ENCODE measurements at regions not wholly inside any gene's neighbourhood (a gene's known extent, or its start where the extent isn't known, plus 50 kb on each side); places are given as distances from the start of the nearest gene placed in this dataset.
"Not testable (repeated sequence)": the region's sequence is repeated elsewhere in the genome, so short reads cannot be mapped to it uniquely, and the experiment has no call there.

GRCh38 chr1:197829011-197829410, 53.7 kb upstream of the DENND1B start:
- TF ChIP-seq CTCF (IDR thresholded peaks at IDR 0.05; ENCODE audit: control extremely low read depth in 1 of 3, insufficient read depth in 1 of 3, low read depth in 1 of 3, low read length in 3 of 3); ATF3 (IDR thresholded peaks at IDR 0.05; ENCODE audit: insufficient read depth, low read depth, low read length); POLR2A (IDR thresholded peaks at IDR 0.05; ENCODE audit: control extremely low read depth in 1 of 2, low read depth in 2 of 2, low read length in 2 of 2); TCF12 (IDR thresholded peaks at IDR 0.05; ENCODE audit: low read depth, low read length); TEAD4 (IDR thresholded peaks at IDR 0.05; ENCODE audit: low read depth, low read length); YY1 (IDR thresholded peaks at IDR 0.05; ENCODE audit: low read depth, low read length); CHD2 (IDR thresholded peaks at IDR 0.05; ENCODE audit: low read length); GTF2F1 (IDR thresholded peaks at IDR 0.05; ENCODE audit: borderline replicate concordance, low read depth, low read length); EZH2 (IDR thresholded peaks at IDR 0.05; ENCODE audit: low read depth, low read length, severe bottlenecking): not testable (repeated sequence)

Measured in H1 (cell line).